HCT116 (cell line): ENCODE measurements at regions not wholly inside any gene's neighbourhood (a gene's known extent, or its start where the extent isn't known, plus 50 kb on each side); places are given as distances from the start of the nearest gene placed in this dataset.

Source experiments
- ATAC-seq: fragments of 200-7000 bp; cut with Tn5 transposase; 2 replicates; pipeline ENCODE4 v1.9.1; 2020; ENCODE audit warnings: mild to moderate bottlenecking, moderate library complexity
- BruUV-seq: library from RNA; stranded (reverse); fragments of 400-500 nt; replicated peaks from 2 replicates; lab custom pipeline; 2021; lab: Mats Ljungman, UMichigan
- CTCF ChIA-PET: fragments of 300-600 bp; sonication (Branson Sonifier 250); formaldehyde crosslinking; loops from one replicate; lab custom pipeline; 2021; ENCODE audit warnings: antibody characterized with exemption; lab: Charles Lee
- POLR2A ChIA-PET: fragments of 300-600, 350-600 bp; sonication (Branson Sonifier 250); formaldehyde crosslinking; loops from one replicate; lab custom pipeline; 2021; ENCODE audit warnings: antibody characterized with exemption; lab: Charles Lee
- RAD21 ChIA-PET, 2 experiments: fragments of 300-600 bp; sonication (Branson Sonifier 250); formaldehyde crosslinking; loops; one replicate each; lab custom pipeline; 2023; ENCODE audit warnings: low total read pairs in 2 of 2; ENCODE audit not compliant: uncharacterized antibody in 2 of 2, unreplicated experiment in 2 of 2, low non-redundant PET in 1 of 2; lab: Charles Lee
- DNase-seq: peaks from one replicate; pipeline ENCODE4 v3.0.0-alpha.2; 2010; ENCODE audit warnings: low read depth, low spot score
- H2AFZ ChIP-seq: fragments of 200-600 bp; shearing (Covaris generic), sonication (generic); 2 replicates; pipeline ENCODE4 v1.6.1; 2017; ENCODE audit warnings: low read depth, mixed run types, mixed read lengths, antibody characterized with exemption, low read length; ENCODE audit not compliant: poor library complexity, severe bottlenecking
- H3K27ac ChIP-seq: 2 replicates; pipeline ENCODE4 v1.5.1; 2012; ENCODE audit warnings: low read depth, low read length
- H3K27me3 ChIP-seq: fragments of 200-600 bp; sonication (generic); 2 replicates; pipeline ENCODE4 v1.6.1; 2016; ENCODE audit warnings: mixed run types, low read length, mixed read lengths; ENCODE audit not compliant: insufficient read depth
- H3K36me3 ChIP-seq, 2 experiments: fragments of 200-500 bp in 1 of 2; fragments of 200-600 bp in 1 of 2; sonication (Bioruptor generic) in 1 of 2; sonication (generic) in 1 of 2; 2 replicates each; pipeline versions ENCODE4 v1.5.1 to v1.6.1; 2014 to 2016; ENCODE audit warnings: low read length in 2 of 2, inconsistent platforms in 1 of 2, mixed read lengths in 1 of 2, mixed run types in 1 of 2; ENCODE audit not compliant: insufficient read depth in 2 of 2, control insufficient read depth in 1 of 2
- H3K4me1 ChIP-seq, 2 experiments: fragments of 200-600 bp in 1 of 2; sonication (generic) in 1 of 2; 2 replicates each; pipeline versions ENCODE4 v1.5.1 to v1.6.1; 2012 to 2017; ENCODE audit warnings: low read length in 2 of 2, inconsistent platforms in 1 of 2, mild to moderate bottlenecking in 1 of 2, mixed read lengths in 1 of 2, mixed run types in 1 of 2, moderate library complexity in 1 of 2; ENCODE audit not compliant: insufficient read depth in 2 of 2, control insufficient read depth in 1 of 2
- H3K4me2 ChIP-seq: fragments of 200-600 bp; sonication (generic); 2 replicates; pipeline ENCODE4 v1.6.1; 2017; ENCODE audit warnings: mixed run types, low read length, mixed read lengths
- H3K4me3 ChIP-seq, 2 experiments: fragments of 200-600 bp in 1 of 2; sonication (generic) in 1 of 2; replicated peaks in 1 of 2; 2 replicates each; pipeline ENCODE4 v1.5.1; 2011 to 2016; ENCODE audit warnings: low read length in 2 of 2, control low read depth in 1 of 2, low read depth in 1 of 2, mild to moderate bottlenecking in 1 of 2, mixed read lengths in 1 of 2, mixed run types in 1 of 2
- H3K79me2 ChIP-seq: fragments of 200-600 bp; sonication (generic); 2 replicates; pipeline ENCODE4 v1.6.1; 2017; ENCODE audit warnings: mild to moderate bottlenecking, mixed run types, low read length, moderate library complexity, mixed read lengths; ENCODE audit not compliant: insufficient read depth
- H3K9ac ChIP-seq: fragments of 200-600 bp; sonication (generic); 2 replicates; pipeline ENCODE4 v1.6.1; 2016; ENCODE audit warnings: low read length, mixed read lengths
- H3K9me2 ChIP-seq: fragments of 200-600 bp; sonication (generic), shearing (Covaris generic); 2 replicates; pipeline ENCODE4 v1.6.1; 2017; ENCODE audit warnings: mixed run types, mild to moderate bottlenecking, moderate library complexity; ENCODE audit not compliant: insufficient read depth
- H3K9me3 ChIP-seq, 2 experiments: fragments of 200-500 bp in 1 of 2; fragments of 200-600 bp in 1 of 2; sonication (Bioruptor generic) in 1 of 2; sonication (generic) in 1 of 2; 2 replicates each; pipeline ENCODE4 v1.6.1; 2014 to 2017; ENCODE audit warnings: low read length in 2 of 2, mixed read lengths in 2 of 2, inconsistent platforms in 1 of 2, low read depth in 1 of 2, mild to moderate bottlenecking in 1 of 2, mixed run types in 1 of 2, moderate library complexity in 1 of 2; ENCODE audit not compliant: control insufficient read depth in 1 of 2, insufficient read depth in 1 of 2
- H4K20me1 ChIP-seq: fragments of 200-600 bp; sonication (generic), shearing (Covaris generic); 2 replicates; pipeline ENCODE4 v1.6.1; 2017; ENCODE audit warnings: mixed run types, mild to moderate bottlenecking, moderate library complexity; ENCODE audit not compliant: insufficient read depth
- ATF3 ChIP-seq: IDR thresholded peaks from 2 replicates; pipeline ENCODE4 v1.6.1; 2012
- CEBPB ChIP-seq: IDR thresholded peaks from 2 replicates; pipeline ENCODE4 v1.6.1; 2012; ENCODE audit warnings: low read depth
- EZH2 ChIP-seq: fragments of 200-600 bp; sonication (generic); IDR thresholded peaks from 2 replicates; pipeline ENCODE4 v1.6.1; 2017; ENCODE audit warnings: antibody characterized with exemption, mixed run types
- EZH2phosphoT487 ChIP-seq: fragments of 200-600 bp; IDR thresholded peaks from 2 replicates; pipeline ENCODE4 v1.6.1; 2018; ENCODE audit warnings: antibody characterized with exemption, borderline replicate concordance
- REST ChIP-seq: IDR thresholded peaks from 2 replicates; pipeline ENCODE4 v1.6.1; 2012; ENCODE audit warnings: low read depth
- SP1 ChIP-seq: IDR thresholded peaks from 2 replicates; pipeline ENCODE4 v1.6.1; 2012; ENCODE audit warnings: low read depth
- YY1 ChIP-seq: IDR thresholded peaks from 2 replicates; pipeline ENCODE4 v1.6.1; 2011; ENCODE audit warnings: low read length, low read depth, moderate library complexity, mild to moderate bottlenecking; ENCODE audit not compliant: insufficient replicate concordance; ENCODE audit errors: extremely low read depth
- ZBTB33 ChIP-seq: IDR thresholded peaks from 2 replicates; pipeline ENCODE4 v1.6.1; 2011; ENCODE audit warnings: mild to moderate bottlenecking, low read length, moderate library complexity; ENCODE audit not compliant: insufficient replicate concordance; ENCODE audit errors: extremely low read depth
- ZFX ChIP-seq: fragments of 450-650 bp; IDR thresholded peaks from 2 replicates; pipeline ENCODE4 v1.6.1; 2017
- intact Hi-C: fragments of 100-400 bp; cut with micrococcal nuclease; formaldehyde crosslinking; loops from 2 replicates; pipeline ENCODE4 v1.10.0; 2022

GRCh38 chr13:47865883-47866282, 135.2 kb downstream of the SUCLA2 start:
- Histone ChIP-seq H3K79me2 (no peaks in the 10 kb centered on the region), H3K9me3 (no peaks in the 10 kb centered on the region), H3K9ac (no peak overlapping the region), H3K27ac (no peak overlapping the region), H3K4me2 (no peak overlapping the region), H3K9me2 (no peaks in the 10 kb centered on the region), H4K20me1 (no peaks in the 10 kb centered on the region), H3K4me3 (no peak overlapping the region), H2AFZ (no peak overlapping the region), H3K36me3 (no peaks in the 10 kb centered on the region), H3K4me1 (peaks cover 0 to 10% of the 10 kb centered on the region in 2 experiments; a peak in 2 of 4 replicates), H3K27me3 (no peaks in the 10 kb centered on the region)
- ATAC-seq = no peak
- ChIA-PET CTCF (no interaction called here), POLR2A (no interaction called here), RAD21 (no interaction called here)
- DNase-seq = no peak
- intact Hi-C loops = no loop called here
- no TSS peak for BruUV-seq
- no peak for TF ChIP-seq ZFX
- TF ChIP-seq SP1 = no peak
- TF ChIP-seq YY1 = no peak
- TF ChIP-seq EZH2phosphoT487 = no peak
- no peak for TF ChIP-seq EZH2
- TF ChIP-seq ATF3 = no peak
- TF ChIP-seq ZBTB33 = no peak
- TF ChIP-seq CEBPB = no peak
- no peak for TF ChIP-seq REST
